ENCODE measurements at regions not wholly inside any gene's neighbourhood (a gene's known extent, or its start where the extent isn't known, plus 50 kb on each side); places are given as distances from the start of the nearest gene placed in this dataset.

DNA sequence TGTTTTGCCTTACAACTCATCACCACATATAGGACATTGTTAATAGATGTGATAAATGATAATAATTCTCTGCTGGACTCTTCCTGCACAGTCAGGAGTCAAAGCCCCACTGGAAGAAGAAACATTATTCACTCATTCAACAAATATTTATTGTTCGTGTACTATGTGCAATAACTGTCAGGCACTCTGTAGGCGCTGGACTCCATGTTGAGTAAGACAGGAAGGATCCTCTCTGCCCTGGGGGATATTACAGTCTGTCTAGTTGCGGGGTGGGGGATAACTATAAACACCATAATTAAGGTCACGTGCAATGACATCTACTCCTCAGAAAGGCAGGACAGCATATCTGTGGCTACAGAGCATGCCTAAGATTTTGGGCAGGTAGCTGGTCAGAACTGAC lies 281.1 kb downstream of the FAT3 start (continued):
- TF ChIP-seq EHMT2 (IDR thresholded peaks at IDR 0.05; ENCODE audit: low read depth): no peak

DNA sequence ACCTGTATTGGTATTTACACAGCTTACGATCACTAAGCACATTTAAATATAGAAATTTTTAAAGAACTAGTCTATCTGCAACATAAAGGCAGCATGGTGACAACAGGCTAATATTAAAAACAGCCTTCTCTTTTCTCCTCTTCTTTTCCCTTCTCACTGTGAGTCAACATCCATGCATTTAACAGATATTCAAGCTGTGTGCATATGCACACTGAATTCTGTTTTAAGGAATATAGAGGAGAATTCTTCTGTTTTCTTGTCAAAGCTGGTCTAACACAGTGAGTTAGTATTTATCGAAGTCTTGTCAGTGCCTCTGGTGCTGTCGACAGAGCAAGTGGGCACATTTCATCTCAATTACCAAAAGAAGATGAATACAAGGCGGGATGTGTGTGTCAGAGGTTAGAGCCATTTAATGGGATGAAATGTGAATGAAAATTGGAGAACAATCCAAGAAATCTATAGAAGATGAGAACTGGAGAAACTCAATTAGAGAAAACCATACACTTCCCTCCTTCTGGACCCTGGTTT lies 282.3 kb downstream of the FAT3 start:
- ATAC-seq (no peak), FAIRE-seq (no peak), DNase-seq (ENCODE audit: low read depth in 1 of 2, low spot score in 1 of 2) (no peak)
- Histone ChIP-seq H3K4me1 (no peaks in the 10 kb centered on the region), H3K27ac (no peak overlapping the region), H3K9me3 (no peaks in the 10 kb centered on the region), H3K4me3 (no peak overlapping the region), H3K4me2 (no peak overlapping the region)
- WGBS (ENCODE audit: missing lambda C conversion rate): 66% methylated on average over 4 of the region's 4 CpGs
- ChIA-PET CTCF (no interaction called here), POLR2A (no interaction called here)
- TF ChIP-seq MYC (IDR thresholded peaks at IDR 0.05; ENCODE audit: borderline replicate concordance, low read length): no peak

GRCh38 chr11:92510591-92510990 lies 286.0 kb downstream of the FAT3 start:
- TF ChIP-seq MAFK (IDR thresholded peaks at IDR 0.05; ENCODE audit: partially characterized antibody) (no peak), SREBF2 (IDR thresholded peaks at IDR 0.05) (no peak), RCOR1 (IDR thresholded peaks at IDR 0.05; ENCODE audit: low read depth, low read length) (no peak), ELK1 (IDR thresholded peaks at IDR 0.05; ENCODE audit: low read depth, low read length) (no peak), HDAC2 (IDR thresholded peaks at IDR 0.05) (no peak), HEYL (CRISPR knock-in tag; IDR thresholded peaks at IDR 0.05) (no peak), RARB (CRISPR knock-in tag; IDR thresholded peaks at IDR 0.05) (no peak), EHF (CRISPR knock-in tag; IDR thresholded peaks at IDR 0.05) (no peak), RAD21 (conservative IDR thresholded peaks at IDR 0.05 in 1 of 2, IDR thresholded peaks at IDR 0.05 in 1 of 2) (no peak), NR3C1 (IDR thresholded peaks at IDR 0.05) (no peak)
- Histone ChIP-seq H3K9me3 (no peaks in the 10 kb centered on the region), H3K4me3 (no peak overlapping the region), H3K4me1 (no peaks in the 10 kb centered on the region), H3K27ac (no peak overlapping the region), H3K4me2 (no peak overlapping the region)
- CTCF ChIA-PET: no interaction called here
- WGBS (ENCODE audit: missing lambda C conversion rate): 84% methylated on average over 1 of the region's 1 CpG
- FAIRE-seq (no peak), DNase-seq (ENCODE audit: low read depth in 1 of 2, low spot score in 1 of 2) (no peak), ATAC-seq (no peak)
- POLR2A ChIA-PET: no interaction called here

DNA sequence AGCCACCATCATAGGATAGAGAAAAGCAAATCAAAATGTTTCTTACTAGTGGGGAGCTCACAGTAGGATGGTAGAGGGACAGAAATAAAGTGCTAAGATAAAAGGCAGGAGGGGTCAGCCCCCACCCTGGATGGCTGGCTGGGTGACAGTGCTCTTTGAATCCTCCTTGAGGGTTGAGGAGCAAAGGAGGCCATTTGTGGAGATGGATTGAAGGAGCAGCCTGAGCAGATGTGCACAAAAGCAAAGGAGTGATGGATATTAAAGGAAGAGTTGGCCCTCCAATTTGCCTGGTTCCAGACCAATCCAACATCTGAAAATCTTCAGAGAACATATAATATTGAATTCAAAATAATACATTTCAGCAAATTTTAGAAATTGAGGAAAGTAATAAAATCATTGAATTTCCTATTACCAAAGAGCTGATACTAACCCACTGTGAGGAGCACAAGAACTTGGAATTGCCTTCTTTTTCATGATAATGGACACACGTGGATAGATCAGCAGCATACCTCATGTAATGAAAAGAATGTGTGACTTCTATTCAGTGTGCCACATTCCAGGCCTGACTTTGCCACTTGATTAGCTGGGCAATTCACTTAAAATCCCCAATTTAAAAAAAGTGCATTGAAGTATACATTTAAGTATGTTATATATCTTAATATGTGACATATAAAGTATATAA lies 287.0 kb downstream of the FAT3 start:
- Histone ChIP-seq H3K4me2 (no peak overlapping the region), H3K4me1 (no peaks in the 10 kb centered on the region), H3K27ac (no peak overlapping the region), H3K9me3 (no peaks in the 10 kb centered on the region), H3K4me3 (no peak overlapping the region)
- FAIRE-seq: no peak
- 25% methylated on average over 1 of the region's 1 CpG for WGBS (ENCODE audit: missing lambda C conversion rate)
- TF ChIP-seq RCOR1 (IDR thresholded peaks at IDR 0.05; ENCODE audit: low read depth, low read length) (no peak), ZSCAN20 (CRISPR knock-in tag; IDR thresholded peaks at IDR 0.05) (no peak), HDAC2 (IDR thresholded peaks at IDR 0.05) (no peak), KDM1A (IDR thresholded peaks at IDR 0.05; ENCODE audit: low read depth) (no peak), CBX2 (IDR thresholded peaks at IDR 0.05; ENCODE audit: borderline replicate concordance, low read depth) (no peak), CTCF (IDR thresholded peaks at IDR 0.05) (no peak), HOXB13 (CRISPR knock-in tag; IDR thresholded peaks at IDR 0.05; ENCODE audit: low read depth) (no peak), PBX3 (IDR thresholded peaks at IDR 0.05) (no peak), HOXA7 (CRISPR knock-in tag; IDR thresholded peaks at IDR 0.05) (no peak), GATA3 (IDR thresholded peaks at IDR 0.05; ENCODE audit: borderline replicate concordance) (no peak), PHF8 (IDR thresholded peaks at IDR 0.05; ENCODE audit: borderline replicate concordance, low read depth) (no peak), NFE2L2 (conservative IDR thresholded peaks at IDR 0.05; ENCODE audit: low read length) (no peak), SMC3 (IDR thresholded peaks at IDR 0.05) (no peak), HOXB5 (CRISPR knock-in tag; IDR thresholded peaks at IDR 0.05) (no peak), HEYL (CRISPR knock-in tag; IDR thresholded peaks at IDR 0.05) (no peak), JUN (IDR thresholded peaks at IDR 0.05) (no peak), TP53 (CRISPR knock-in tag; IDR thresholded peaks at IDR 0.05) (no peak), E2F6 (IDR thresholded peaks at IDR 0.05; ENCODE audit: borderline replicate concordance, low read depth) (no peak), CHD2 (IDR thresholded peaks at IDR 0.05; ENCODE audit: low read length, partially characterized antibody) (no peak)
- TF ChIP-seq, protein P1, sequence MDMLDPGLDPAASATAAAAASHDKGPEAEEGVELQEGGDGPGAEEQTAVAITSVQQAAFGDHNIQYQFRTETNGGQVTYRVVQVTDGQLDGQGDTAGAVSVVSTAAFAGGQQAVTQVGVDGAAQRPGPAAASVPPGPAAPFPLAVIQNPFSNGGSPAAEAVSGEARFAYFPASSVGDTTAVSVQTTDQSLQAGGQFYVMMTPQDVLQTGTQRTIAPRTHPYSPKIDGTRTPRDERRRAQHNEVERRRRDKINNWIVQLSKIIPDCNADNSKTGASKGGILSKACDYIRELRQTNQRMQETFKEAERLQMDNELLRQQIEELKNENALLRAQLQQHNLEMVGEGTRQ (IDR thresholded peaks at IDR 0.05): no peak
- DNase-seq (ENCODE audit: low read depth in 1 of 2, low spot score in 1 of 2): no peak
- ChIA-PET CTCF (no interaction called here), POLR2A (no interaction called here)
- ATAC-seq: no peak
